SK-N-SH (cell line): ENCODE measurements at regions not wholly inside any gene's neighbourhood (a gene's known extent, or its start where the extent isn't known, plus 50 kb on each side); places are given as distances from the start of the nearest gene placed in this dataset.

ENCODE experiments used
- CTCF ChIA-PET: fragments of 300-600, 350-600 bp; formaldehyde crosslinking; extraction: SDS; loops from one replicate; lab custom pipeline; 2021; lab: Yijun Ruan, JAX
- POLR2A ChIA-PET: fragments of 350-600 bp; sonication (Branson Sonifier 250); formaldehyde crosslinking; extraction: SDS; loops from one replicate; lab custom pipeline; 2020; ENCODE audit warnings: antibody characterized with exemption, inconsistent platforms; lab: Yijun Ruan, JAX
- DNase-seq: peaks from one replicate; pipeline ENCODE4 v3.0.0; 2012
- H2AFZ ChIP-seq: fragments of 200-600 bp; sonication (generic); 2 replicates; pipeline ENCODE4 v1.8.1; 2016; ENCODE audit warnings: antibody characterized with exemption, mild to moderate bottlenecking, low read depth
- H3F3A ChIP-seq: fragments of 200-600 bp; sonication (generic); replicated peaks from 2 replicates; pipeline ENCODE3; 2016; ENCODE audit warnings: antibody characterized with exemption, mild to moderate bottlenecking; ENCODE audit not compliant: insufficient read depth
- H3K27ac ChIP-seq, 2 experiments: fragments of 200-500 bp in 1 of 2; fragments of 200-600 bp in 1 of 2; sonication (Bioruptor generic) in 1 of 2; sonication (generic), shearing (Covaris generic) in 1 of 2; 2 replicates each; pipeline versions ENCODE4 v1.5.1 to v1.6.1; 2014 to 2016; ENCODE audit warnings: low read depth in 2 of 2, inconsistent platforms in 1 of 2, low read length in 1 of 2, mild to moderate bottlenecking in 1 of 2, mixed read lengths in 1 of 2
- H3K27me3 ChIP-seq: fragments of 200-600 bp; sonication (generic), shearing (Covaris generic); 2 replicates; pipeline ENCODE4 v1.6.1; 2016; ENCODE audit warnings: mixed run types; ENCODE audit not compliant: insufficient read depth
- H3K36me3 ChIP-seq, 2 experiments: fragments of 200-500 bp in 1 of 2; fragments of 200-600 bp in 1 of 2; sonication (Bioruptor generic) in 1 of 2; sonication (generic) in 1 of 2; replicated peaks in 1 of 2; 2 replicates each; pipeline versions ENCODE3 to v1.5.1; 2014 to 2016; ENCODE audit warnings: low read length in 1 of 2, mild to moderate bottlenecking in 1 of 2; ENCODE audit not compliant: insufficient read depth in 2 of 2, control insufficient read depth in 1 of 2
- H3K4me1 ChIP-seq, 2 experiments: fragments of 200-500 bp in 1 of 2; fragments of 200-600 bp in 1 of 2; sonication (Bioruptor generic) in 1 of 2; sonication (generic), shearing (Covaris generic) in 1 of 2; 2 replicates each; pipeline versions ENCODE4 v1.5.1 to v1.6.1; 2014 to 2016; ENCODE audit warnings: low read depth in 1 of 2, low read length in 1 of 2, mixed run types in 1 of 2; ENCODE audit not compliant: insufficient read depth in 2 of 2, control insufficient read depth in 1 of 2
- H3K4me2 ChIP-seq: fragments of 200-600 bp; sonication (generic), shearing (Covaris generic); 2 replicates; pipeline ENCODE4 v1.6.1; 2017; ENCODE audit warnings: mixed run types
- H3K4me3 ChIP-seq, 2 experiments: fragments of 200-500 bp in 1 of 2; fragments of 200-600 bp in 1 of 2; sonication (Bioruptor generic) in 1 of 2; sonication (generic), shearing (Covaris generic) in 1 of 2; 2 replicates each; pipeline versions ENCODE4 v1.5.1 to v1.8.1; 2014 to 2016; ENCODE audit warnings: low read depth in 2 of 2, inconsistent platforms in 1 of 2, low read length in 1 of 2, mild to moderate bottlenecking in 1 of 2, mixed read lengths in 1 of 2, moderate library complexity in 1 of 2
- H3K79me2 ChIP-seq: fragments of 200-600 bp; sonication (generic); 2 replicates; pipeline ENCODE4 v1.8.1; 2017; ENCODE audit warnings: mild to moderate bottlenecking; ENCODE audit not compliant: insufficient read depth
- H3K9ac ChIP-seq: fragments of 200-600 bp; sonication (generic); 2 replicates; pipeline ENCODE4 v1.6.1; 2017; ENCODE audit warnings: mixed run types
- H3K9me2 ChIP-seq: fragments of 200-600 bp; sonication (generic); 2 replicates; pipeline ENCODE4 v1.6.1; 2017; ENCODE audit warnings: mixed run types
- H3K9me3 ChIP-seq: fragments of 200-600 bp; sonication (generic); 2 replicates; pipeline ENCODE4 v1.6.1; 2017; ENCODE audit warnings: mixed run types, mild to moderate bottlenecking, moderate library complexity
- H4K20me1 ChIP-seq: fragments of 200-600 bp; sonication (generic); 2 replicates; pipeline ENCODE4 v1.6.1; 2017; ENCODE audit warnings: mild to moderate bottlenecking, mixed run types; ENCODE audit not compliant: insufficient read depth
- CHD2 ChIP-seq: fragments of 150-350 bp; IDR thresholded peaks from 2 replicates; pipeline ENCODE4 v1.6.1; 2018; ENCODE audit warnings: low read length; ENCODE audit not compliant: partially characterized antibody
- ELF1 ChIP-seq: IDR thresholded peaks from 2 replicates; pipeline ENCODE4 v1.4.0; 2012
- EP300 ChIP-seq, 2 experiments: IDR thresholded peaks; 2 replicates each; pipeline versions ENCODE4 v1.4.0 to v1.6.1; 2012; ENCODE audit warnings: borderline replicate concordance in 1 of 2, low read depth in 1 of 2, low read length in 1 of 2
- EZH2phosphoT487 ChIP-seq: fragments of 200-600 bp; sonication (generic); IDR thresholded peaks from 2 replicates; pipeline ENCODE4 v1.6.1; 2017; ENCODE audit warnings: low read depth, mixed run types, mild to moderate bottlenecking, antibody characterized with exemption, moderate library complexity, borderline replicate concordance
- FOSL2 ChIP-seq: IDR thresholded peaks from 2 replicates; pipeline ENCODE4 v1.4.0; 2012; ENCODE audit warnings: low read depth, mild to moderate bottlenecking, moderate library complexity, borderline replicate concordance
- FOXJ3 ChIP-seq: sonication (generic); formaldehyde crosslinking; IDR thresholded peaks from 2 replicates; pipeline ENCODE4 v1.5.1; 2020; ENCODE audit warnings: mild to moderate bottlenecking, missing genetic modification reagents
- FOXM1 ChIP-seq: IDR thresholded peaks from 2 replicates; pipeline ENCODE4 v1.4.0; 2012; ENCODE audit warnings: low read depth, mild to moderate bottlenecking
- GATA2 ChIP-seq: sonication (generic); formaldehyde crosslinking; IDR thresholded peaks from 2 replicates; pipeline ENCODE4 v1.5.0; 2020; ENCODE audit warnings: mild to moderate bottlenecking, missing genetic modification reagents
- JUND ChIP-seq: IDR thresholded peaks from 2 replicates; pipeline ENCODE4 v1.4.0; 2012
- MEF2A ChIP-seq: IDR thresholded peaks from 2 replicates; pipeline ENCODE4 v1.4.0; 2012; ENCODE audit warnings: low read depth, borderline replicate concordance
- NFIC ChIP-seq: IDR thresholded peaks from 2 replicates; pipeline ENCODE4 v1.4.0; 2012; ENCODE audit warnings: borderline replicate concordance
- RCOR1 ChIP-seq: fragments of 150-350 bp; IDR thresholded peaks from 2 replicates; pipeline ENCODE4 v1.6.1; 2017; ENCODE audit warnings: antibody characterized with exemption, low read length
- RFX5 ChIP-seq: IDR thresholded peaks from 2 replicates; pipeline ENCODE4 v1.6.1; 2012; ENCODE audit warnings: mild to moderate bottlenecking, improper control_type of control experiment, low read length
- RXRA ChIP-seq: IDR thresholded peaks from 2 replicates; pipeline ENCODE4 v1.4.0; 2012; ENCODE audit warnings: low read depth, mild to moderate bottlenecking, borderline replicate concordance
- SIN3A ChIP-seq: IDR thresholded peaks from 2 replicates; pipeline ENCODE4 v1.6.1; 2012; ENCODE audit warnings: low read depth, mild to moderate bottlenecking, low read length, moderate library complexity, borderline replicate concordance
- SMC3 ChIP-seq: IDR thresholded peaks from 2 replicates; pipeline ENCODE4 v1.6.1; 2012; ENCODE audit warnings: low read depth, low read length, improper control_type of control experiment
- TCF12 ChIP-seq: IDR thresholded peaks from 2 replicates; pipeline ENCODE4 v1.4.0; 2012
- TEAD4 ChIP-seq: IDR thresholded peaks from 2 replicates; pipeline ENCODE4 v1.4.0; 2012; ENCODE audit warnings: mild to moderate bottlenecking, borderline replicate concordance; ENCODE audit not compliant: insufficient read depth
- WGBS: methylation state at CpG from one replicate; pipeline ENCODE4 v1.1.6; 2017; ENCODE audit warnings: low lambda C conversion rate; 5-methylcytosine and 5-hydroxymethylcytosine counted together
- TF ChIP-seq, protein P1 (sequence below): IDR thresholded peaks from 2 replicates; pipeline ENCODE4 v1.4.0; 2012; ENCODE audit warnings: low read depth
- TF ChIP-seq, protein P2 (sequence below): IDR thresholded peaks from 2 replicates; pipeline ENCODE4; 2012
- TF ChIP-seq, protein P3 (sequence below): IDR thresholded peaks from 2 replicates; pipeline ENCODE4 v1.4.0; 2012; ENCODE audit warnings: low read depth, borderline replicate concordance
- TF ChIP-seq, protein P4 (sequence below): IDR thresholded peaks from 2 replicates; pipeline ENCODE4 v1.6.1; 2012; ENCODE audit warnings: mild to moderate bottlenecking, low read depth, low read length, moderate library complexity

DNA sequence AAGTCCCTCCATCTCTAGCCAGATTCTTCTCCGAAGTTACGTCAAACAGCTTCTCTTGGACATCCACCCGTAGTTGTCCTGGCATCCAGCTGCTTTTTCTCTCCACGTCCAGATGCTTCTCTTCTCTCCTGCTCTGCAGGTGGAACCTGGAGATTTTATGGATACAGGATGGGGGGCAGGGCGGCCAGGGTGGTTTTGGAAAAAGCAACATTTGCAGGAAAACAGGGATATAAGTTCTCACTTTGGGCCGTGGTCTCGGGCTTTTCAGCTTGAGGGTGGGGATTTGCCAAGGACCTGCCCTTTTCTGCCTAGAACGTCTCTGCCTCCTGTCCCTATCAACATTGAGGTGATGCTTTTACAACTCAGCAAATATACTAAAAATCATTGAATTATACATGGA is 1941.6 kb upstream of the C9orf72 start:
- CTCF ChIA-PET = no interaction called here
- 82% methylated on average over 8 of the region's 8 CpGs for WGBS
- H3K9ac ChIP-seq = no peak overlapping the region

DNA sequence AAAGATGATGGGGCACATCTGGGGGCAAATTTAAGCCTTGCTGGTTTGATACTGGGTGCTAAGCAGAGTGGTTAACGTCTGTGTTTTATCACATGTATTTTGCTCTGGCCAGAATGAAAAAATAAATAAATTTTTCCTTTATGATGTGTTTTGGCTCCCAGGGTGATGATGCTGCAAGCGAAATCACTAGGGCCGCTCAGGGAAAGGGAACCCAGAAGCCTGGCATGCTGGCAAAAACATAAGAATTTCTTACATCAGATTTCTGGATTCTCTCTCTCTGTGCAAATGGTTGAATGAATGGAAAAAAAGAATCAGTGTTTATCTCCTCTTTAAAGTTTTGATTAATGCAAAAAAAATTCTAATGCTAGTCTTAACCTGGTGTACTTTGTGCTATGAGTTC is 1975.2 kb upstream of the C9orf72 start:
- ChIA-PET CTCF (interaction anchor here (1.2 kb wide), 1 partner anchor 10 kb away, joined by 3 read pairs; no protein-coding TSS in a partner anchor), POLR2A (no interaction called here)
- H3K4me2 ChIP-seq = no peak overlapping the region
- H3K27me3 ChIP-seq = no peaks in the 10 kb centered on the region
- H3K9me2 ChIP-seq = no peaks in the 10 kb centered on the region
- no peak for DNase-seq
- WGBS = 56% methylated on average over 3 of the region's 3 CpGs
- no peak overlapping the region for H3K4me3 ChIP-seq
- no peaks in the 10 kb centered on the region for H3K9me3 ChIP-seq
- no peaks in the 10 kb centered on the region for H3F3A ChIP-seq
- H3K36me3 ChIP-seq = no peaks in the 10 kb centered on the region
- H3K79me2 ChIP-seq = no peaks in the 10 kb centered on the region
- H3K4me1 ChIP-seq = no peaks in the 10 kb centered on the region
- no peak overlapping the region for H3K27ac ChIP-seq
- H3K9ac ChIP-seq = no peak overlapping the region
- H2AFZ ChIP-seq = no peak overlapping the region
- no peaks in the 10 kb centered on the region for H4K20me1 ChIP-seq
- TF ChIP-seq FOSL2 (no peak), EZH2phosphoT487 (no peak), RXRA (no peak), EP300 (IDR thresholded peaks at IDR 0.05; ENCODE audit: borderline replicate concordance in 1 of 2, low read depth in 1 of 2, low read length in 1 of 2) (0 out of 4 replicates have a peak, but pooled peaks of 1 of the 2 experiments have one; percentile 20), NFIC (0 out of 2 replicates have a peak, but pooled peaks have one; percentile 16), RCOR1 (no peak), FOXM1 (no peak), CHD2 (no peak), RFX5 (no peak), ELF1 (no peak), MEF2A (no peak), GATA2 (CRISPR knock-in tag) (no peak), TCF12 (0 out of 2 replicates have a peak, but pooled peaks have one; percentile 9), JUND (no peak)
- TF ChIP-seq, protein P1, sequence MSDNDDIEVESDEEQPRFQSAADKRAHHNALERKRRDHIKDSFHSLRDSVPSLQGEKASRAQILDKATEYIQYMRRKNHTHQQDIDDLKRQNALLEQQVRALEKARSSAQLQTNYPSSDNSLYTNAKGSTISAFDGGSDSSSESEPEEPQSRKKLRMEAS = no peak
- TF ChIP-seq, protein P2, sequence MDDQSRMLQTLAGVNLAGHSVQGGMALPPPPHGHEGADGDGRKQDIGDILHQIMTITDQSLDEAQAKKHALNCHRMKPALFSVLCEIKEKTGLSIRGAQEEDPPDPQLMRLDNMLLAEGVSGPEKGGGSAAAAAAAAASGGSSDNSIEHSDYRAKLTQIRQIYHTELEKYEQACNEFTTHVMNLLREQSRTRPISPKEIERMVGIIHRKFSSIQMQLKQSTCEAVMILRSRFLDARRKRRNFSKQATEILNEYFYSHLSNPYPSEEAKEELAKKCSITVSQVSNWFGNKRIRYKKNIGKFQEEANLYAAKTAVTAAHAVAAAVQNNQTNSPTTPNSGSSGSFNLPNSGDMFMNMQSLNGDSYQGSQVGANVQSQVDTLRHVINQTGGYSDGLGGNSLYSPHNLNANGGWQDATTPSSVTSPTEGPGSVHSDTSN = no peak
- TF ChIP-seq, protein P3, sequence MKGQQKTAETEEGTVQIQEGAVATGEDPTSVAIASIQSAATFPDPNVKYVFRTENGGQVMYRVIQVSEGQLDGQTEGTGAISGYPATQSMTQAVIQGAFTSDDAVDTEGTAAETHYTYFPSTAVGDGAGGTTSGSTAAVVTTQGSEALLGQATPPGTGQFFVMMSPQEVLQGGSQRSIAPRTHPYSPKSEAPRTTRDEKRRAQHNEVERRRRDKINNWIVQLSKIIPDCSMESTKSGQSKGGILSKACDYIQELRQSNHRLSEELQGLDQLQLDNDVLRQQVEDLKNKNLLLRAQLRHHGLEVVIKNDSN = no peak
- TF ChIP-seq, protein P4, sequence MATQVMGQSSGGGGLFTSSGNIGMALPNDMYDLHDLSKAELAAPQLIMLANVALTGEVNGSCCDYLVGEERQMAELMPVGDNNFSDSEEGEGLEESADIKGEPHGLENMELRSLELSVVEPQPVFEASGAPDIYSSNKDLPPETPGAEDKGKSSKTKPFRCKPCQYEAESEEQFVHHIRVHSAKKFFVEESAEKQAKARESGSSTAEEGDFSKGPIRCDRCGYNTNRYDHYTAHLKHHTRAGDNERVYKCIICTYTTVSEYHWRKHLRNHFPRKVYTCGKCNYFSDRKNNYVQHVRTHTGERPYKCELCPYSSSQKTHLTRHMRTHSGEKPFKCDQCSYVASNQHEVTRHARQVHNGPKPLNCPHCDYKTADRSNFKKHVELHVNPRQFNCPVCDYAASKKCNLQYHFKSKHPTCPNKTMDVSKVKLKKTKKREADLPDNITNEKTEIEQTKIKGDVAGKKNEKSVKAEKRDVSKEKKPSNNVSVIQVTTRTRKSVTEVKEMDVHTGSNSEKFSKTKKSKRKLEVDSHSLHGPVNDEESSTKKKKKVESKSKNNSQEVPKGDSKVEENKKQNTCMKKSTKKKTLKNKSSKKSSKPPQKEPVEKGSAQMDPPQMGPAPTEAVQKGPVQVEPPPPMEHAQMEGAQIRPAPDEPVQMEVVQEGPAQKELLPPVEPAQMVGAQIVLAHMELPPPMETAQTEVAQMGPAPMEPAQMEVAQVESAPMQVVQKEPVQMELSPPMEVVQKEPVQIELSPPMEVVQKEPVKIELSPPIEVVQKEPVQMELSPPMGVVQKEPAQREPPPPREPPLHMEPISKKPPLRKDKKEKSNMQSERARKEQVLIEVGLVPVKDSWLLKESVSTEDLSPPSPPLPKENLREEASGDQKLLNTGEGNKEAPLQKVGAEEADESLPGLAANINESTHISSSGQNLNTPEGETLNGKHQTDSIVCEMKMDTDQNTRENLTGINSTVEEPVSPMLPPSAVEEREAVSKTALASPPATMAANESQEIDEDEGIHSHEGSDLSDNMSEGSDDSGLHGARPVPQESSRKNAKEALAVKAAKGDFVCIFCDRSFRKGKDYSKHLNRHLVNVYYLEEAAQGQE = no peak

More for the DNA sequence above, 1941.6 kb upstream of the C9orf72 start:
- Histone ChIP-seq H3K27me3 (no peaks in the 10 kb centered on the region), H2AFZ (no peak overlapping the region), H3K4me1 (no peaks in the 10 kb centered on the region), H3K9me3 (no peaks in the 10 kb centered on the region), H3F3A (no peaks in the 10 kb centered on the region), H3K4me3 (no peak overlapping the region), H4K20me1 (no peaks in the 10 kb centered on the region), H3K36me3 (no peaks in the 10 kb centered on the region), H3K27ac (no peak overlapping the region), H3K4me2 (no peak overlapping the region), H3K9me2 (no peaks in the 10 kb centered on the region), H3K79me2 (no peaks in the 10 kb centered on the region)
- POLR2A ChIA-PET = no interaction called here
- TF ChIP-seq, protein P3 = no peak
- TF ChIP-seq SIN3A (no peak), FOXJ3 (CRISPR knock-in tag) (no peak), GATA2 (CRISPR knock-in tag) (no peak), EP300 (IDR thresholded peaks at IDR 0.05; ENCODE audit: borderline replicate concordance in 1 of 2, low read depth in 1 of 2, low read length in 1 of 2) (no peak), RCOR1 (no peak), ELF1 (no peak), TEAD4 (no peak), NFIC (no peak), FOXM1 (no peak), MEF2A (no peak), SMC3 (no peak)
- DNase-seq = no peak
